ENCODE measurements at regions not wholly inside any gene's neighbourhood (a gene's known extent, or its start where the extent isn't known, plus 50 kb on each side); places are given as distances from the start of the nearest gene placed in this dataset.
A peak's percentile ranks its signal among the peaks of the same experiment; 100 is the strongest.
"Not testable (repeated sequence)": the region's sequence is repeated elsewhere in the genome, so short reads cannot be mapped to it uniquely, and the experiment has no call there.

DNA sequence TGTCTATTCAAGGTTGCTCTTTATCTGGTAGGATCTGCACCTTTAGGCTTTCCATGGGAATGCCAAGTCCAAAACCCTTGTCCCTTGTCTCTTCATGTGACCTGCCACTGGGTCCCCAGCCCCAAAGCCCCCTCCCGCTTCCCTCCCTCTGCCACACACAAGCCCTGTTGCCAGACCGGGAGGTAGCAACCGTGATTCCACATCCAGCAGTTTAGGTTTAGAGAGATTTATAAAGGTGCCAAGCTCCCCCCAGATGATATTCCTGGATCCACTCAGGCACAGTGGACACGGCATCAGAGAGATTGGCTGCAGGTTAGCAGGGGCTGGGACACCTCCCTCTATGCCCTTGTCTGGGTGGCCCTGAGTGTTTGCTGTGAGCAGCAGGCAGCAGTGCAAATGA lies 504.7 kb downstream of the CCDC171 start:
- no peak for DNase-seq (ENCODE audit: low read depth)

DNA sequence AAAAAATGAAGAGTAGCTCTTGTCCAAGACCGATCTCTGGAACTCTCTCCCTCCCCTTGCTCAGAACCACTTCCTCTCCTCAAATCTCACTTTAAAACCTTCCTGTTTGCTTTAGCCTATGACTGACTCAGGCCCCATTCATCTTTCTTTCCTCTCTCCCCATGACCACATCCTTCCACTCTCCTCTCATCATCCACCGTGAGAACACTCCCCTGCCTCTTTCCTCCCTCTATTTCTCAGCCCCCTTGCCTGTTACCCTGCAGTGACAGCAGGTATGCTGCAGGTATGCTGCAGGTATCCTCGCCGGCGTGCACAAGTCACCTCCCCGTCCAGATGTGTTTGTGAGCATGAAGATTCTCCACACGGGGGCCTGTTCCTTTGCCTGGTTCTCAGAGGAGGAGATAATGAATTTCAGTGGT lies 505.3 kb downstream of the CCDC171 start:
- DNase-seq (ENCODE audit: low read depth): peak; percentile 48

DNA sequence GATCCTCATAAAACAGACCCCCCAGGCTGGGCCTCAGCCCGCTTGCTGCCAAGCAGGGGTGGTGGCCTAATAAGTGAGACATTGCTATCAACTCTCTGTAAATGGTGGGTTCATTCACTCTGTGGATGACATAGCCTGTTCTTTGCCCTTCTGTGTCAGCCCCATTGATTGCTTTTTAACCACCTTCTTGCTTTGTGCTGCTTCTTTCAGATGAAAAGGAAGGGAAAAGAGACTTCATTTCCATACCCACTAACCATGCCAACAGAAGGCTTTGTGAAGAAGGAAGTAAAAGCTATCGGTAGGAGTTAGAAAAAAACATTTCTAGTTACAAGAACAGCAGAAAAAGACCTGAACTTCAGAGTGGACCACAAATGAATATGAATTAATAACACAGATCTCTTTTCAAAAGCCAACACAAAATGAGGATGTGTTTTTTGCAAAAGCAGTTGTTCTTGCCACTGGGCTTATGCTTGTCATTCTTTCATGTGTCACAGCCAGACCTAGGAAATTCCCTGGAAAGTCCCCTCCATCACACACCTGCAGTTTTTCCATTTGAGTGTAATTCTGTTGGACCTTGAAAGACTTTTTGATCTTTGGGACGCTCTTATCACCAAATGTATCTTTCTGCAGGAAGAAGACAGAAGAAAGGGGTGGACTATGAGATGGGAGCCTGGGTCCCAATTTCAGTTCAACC lies 507.7 kb downstream of the CCDC171 start:
- no peak for DNase-seq (ENCODE audit: low read depth)

DNA sequence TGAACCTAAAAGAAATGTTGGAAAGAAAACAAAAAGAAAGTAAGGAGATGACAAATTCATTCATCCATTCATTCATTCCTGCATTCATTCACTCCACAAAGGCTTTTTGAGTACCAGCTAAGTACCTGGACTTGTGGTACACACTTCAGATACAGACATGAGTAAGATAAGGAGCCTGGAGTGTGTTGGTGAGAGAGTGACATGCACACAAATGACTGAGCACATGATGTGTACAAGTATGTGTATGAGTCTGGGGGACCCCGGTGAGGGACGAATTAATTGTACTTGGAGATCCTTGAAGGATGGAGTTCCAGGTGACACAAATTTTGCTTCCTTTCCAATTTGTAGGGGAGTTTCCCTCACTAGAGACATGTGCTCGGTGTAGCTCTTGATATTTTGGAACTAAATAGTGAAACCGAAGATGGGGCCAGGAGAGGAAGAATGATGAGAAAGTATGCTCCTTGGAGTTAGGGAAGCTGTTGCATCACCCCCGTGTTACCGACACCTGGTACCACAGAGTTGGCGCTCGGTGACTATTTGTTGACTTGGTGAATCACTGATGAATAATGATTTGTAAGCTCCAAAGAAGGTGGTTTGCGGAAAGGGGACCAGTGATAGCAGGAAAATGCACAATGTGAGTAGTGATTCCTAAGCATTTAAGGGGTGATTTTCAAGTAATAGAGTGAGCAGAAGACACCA lies 509.8 kb downstream of the CCDC171 start:
- DNase-seq (ENCODE audit: low read depth): peak; percentile 31

DNA sequence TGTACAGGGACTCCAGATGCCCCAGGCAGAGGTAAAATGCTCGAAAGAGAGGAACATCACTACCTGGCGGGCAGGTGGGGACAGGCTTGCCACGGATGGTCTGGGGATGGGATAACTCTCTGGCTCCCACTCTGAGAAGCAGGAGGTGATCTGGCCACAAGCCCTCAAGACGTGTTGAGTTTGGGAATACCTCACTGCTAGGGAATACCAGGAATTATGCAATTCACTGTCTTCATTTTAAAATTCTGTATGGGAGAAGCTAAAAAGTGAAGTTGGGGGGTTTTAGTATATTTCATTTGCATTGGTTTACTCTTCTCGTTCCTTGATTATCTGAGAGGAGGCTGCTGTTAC lies 510.4 kb downstream of the CCDC171 start:
- no peak for DNase-seq (ENCODE audit: low read depth)

DNA sequence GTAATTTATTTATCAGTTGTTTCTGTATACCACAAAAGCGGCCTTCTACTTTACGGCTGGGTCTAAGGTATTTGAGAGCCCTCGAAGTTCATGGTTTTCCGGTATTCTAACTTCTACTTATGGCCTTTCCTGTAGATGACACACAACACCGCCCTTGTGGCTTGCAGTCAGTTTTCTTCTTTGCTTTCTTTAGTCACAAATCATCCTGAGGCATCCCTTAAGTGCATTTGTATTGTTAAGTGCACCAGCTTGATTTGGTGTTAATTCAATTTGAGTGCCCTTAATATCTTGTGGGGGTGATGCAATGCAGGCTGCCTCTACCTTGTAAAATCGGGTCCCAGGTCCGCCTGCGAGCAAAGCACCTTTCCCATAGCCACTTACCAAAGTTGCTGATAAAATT lies 511.9 kb downstream of the CCDC171 start:
- no peak for DNase-seq (ENCODE audit: low read depth)

DNA sequence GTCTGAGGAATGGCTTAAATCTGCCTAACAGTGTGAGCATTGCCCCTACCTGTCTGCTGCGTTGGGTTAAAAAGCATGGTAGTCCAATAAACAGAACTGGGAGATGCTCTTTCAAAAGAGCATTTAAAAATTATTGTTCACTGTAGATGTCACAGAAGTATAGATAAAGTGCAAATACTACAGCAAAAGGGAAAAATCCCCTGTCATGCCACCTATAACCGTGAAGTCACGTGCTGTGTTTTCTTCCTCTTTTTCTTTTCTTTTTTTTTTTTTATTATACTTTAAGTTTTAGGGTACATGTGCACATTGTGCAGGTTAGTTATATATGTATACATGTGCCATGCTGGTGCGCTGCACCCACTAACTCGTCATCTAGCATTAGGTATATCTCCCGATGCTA lies 513.4 kb downstream of the CCDC171 start:
- DNase-seq (ENCODE audit: low read depth): not testable (repeated sequence)

DNA sequence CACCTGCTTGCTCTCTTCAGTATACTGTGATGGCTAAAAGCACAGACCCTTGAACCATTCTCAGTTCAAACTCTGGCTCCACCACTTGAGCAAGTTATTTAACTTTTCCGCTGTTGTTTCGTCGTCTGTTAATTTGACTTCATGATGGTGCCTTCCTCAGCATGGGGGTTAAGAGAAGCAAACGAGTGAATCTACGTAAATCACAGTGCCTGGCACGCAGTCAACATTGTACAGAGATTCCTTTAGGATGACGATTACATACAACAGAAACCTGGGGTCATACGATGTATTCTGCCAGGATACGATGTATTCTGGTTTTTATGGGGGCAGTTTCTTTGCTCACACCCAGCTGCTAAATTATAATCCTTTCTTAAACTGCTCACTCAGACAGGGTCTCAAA lies 515.6 kb downstream of the CCDC171 start:
- DNase-seq (ENCODE audit: low read depth): no peak

DNA sequence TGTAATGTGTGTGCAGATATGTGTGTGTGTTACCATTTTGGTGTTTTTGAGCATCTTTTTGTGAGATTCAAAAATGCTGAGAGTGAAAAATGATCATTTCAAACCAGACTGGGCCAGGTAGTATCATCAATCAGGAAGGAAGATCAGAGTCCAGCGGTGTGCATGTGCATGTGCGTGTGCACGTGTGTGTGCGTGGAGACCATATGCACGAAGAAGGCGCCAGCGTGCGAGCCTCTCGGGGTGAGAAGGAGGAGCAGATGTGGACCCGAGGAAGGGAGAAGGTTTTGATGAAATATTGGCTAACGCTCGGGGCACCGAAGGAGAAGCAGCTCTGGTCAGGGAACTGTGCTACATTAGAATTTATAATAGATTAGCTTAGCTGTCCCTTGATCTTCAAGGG lies 516.4 kb downstream of the CCDC171 start:
- DNase-seq (ENCODE audit: low read depth): no peak

DNA sequence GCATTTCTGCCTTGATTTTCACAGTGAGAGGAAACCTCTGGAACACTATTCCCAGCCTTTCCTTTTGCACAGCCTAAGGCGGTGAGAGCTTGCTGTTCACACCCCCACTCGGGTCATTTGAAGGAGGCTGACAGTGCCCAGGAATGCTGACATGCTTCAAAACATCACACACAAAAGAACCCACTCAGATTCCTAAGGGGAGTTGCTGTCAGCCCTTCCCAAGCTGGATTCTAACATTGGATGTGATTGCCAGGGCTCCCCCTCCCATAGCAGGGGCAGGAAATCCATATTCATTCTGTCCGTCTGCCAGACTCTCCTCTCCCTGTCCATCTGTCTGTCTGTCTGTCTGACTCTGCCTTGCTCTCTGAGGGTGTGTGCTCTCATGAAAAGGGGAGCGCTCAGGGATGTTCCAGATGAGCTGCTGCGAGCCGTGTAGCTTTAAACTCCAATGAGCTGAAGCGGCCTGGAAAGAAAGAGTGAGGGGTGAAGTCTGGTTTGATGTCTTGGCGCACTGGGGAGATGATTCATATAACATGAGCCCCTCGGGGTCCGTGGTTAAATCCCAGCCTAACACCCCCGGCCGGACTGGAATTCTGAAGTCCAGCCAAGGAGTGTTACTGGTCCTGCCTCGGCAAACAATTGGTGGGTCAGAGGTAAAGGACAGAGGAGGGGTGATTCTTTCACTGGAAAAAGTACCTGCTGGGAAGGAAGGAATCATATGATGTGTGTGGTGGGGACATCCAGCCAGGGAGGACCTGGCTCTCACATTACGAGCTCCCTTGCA lies 517.0 kb downstream of the CCDC171 start:
- no peak for DNase-seq (ENCODE audit: low read depth)

DNA sequence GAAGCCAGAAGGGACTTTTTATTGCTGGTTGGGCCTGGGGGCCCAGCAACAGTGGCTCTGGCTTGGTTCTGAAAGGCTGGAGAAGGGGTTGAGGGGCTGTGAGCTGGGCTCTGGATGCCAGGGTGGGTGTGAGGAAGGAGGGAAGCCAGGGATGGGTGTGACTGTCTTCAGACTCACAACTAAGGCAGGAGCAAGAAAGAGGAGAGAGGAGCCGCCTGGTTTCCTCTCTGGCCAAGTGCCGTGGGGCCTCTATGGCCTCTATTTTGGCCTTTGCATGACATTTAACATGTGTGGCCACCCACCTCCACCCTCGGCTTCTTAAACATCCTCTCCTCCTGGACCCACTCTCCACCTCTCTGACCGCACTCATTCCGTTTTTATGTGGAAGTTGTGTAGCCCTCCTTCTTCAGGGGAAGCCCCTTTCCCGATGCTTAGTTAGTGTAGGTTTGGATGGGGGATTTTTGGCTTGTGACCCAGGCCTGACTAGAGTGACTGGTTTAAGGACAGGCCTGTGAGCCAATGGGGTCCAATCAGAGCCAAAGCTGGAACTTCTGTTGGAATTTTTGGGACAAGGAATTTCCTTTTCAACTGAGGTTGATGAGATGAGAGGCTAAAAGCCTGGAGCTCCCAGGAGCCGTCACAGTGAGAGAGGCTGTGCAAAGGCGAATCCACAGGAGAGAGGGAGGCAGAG lies 517.8 kb downstream of the CCDC171 start:
- no peak for DNase-seq (ENCODE audit: low read depth)

DNA sequence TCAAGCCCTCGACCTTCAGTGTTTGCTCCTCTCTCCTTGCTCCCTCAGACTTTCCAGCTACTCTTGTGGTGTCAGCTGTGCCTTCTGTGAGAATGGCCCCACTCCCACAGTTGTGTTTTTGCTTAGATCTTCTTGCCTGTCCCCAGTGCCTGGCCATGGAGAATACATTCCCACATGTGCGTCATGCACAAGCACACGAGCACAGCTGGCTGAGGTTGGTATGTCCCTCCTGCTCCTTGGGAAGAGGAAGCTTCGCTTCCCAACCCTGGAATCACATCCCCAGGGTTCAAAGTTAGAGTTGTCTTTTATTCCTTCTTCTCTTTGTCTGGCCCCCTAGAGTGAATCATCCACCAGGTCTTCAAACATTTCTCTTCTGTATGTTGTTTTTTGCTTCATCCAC lies 518.6 kb downstream of the CCDC171 start:
- DNase-seq (ENCODE audit: low read depth): no peak

DNA sequence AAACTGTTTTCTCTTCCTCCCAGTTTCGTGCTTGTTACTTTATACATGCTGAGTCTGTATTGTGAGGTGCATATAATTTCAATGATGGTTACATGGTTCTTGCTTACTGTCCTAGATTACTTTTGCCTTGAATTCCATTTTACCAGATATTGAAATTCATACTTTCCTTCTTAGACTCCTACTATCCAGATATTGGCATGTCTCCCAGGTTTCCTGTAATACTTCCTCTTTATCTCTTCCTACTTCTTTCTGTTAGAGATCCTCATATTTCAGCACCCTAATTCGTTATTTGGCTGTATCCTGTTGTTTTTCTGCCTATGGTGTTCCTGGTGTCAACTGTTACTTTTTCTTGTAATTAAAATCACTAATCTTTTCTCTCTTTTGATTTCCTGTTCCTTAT lies 522.1 kb downstream of the CCDC171 start:
- peak; percentile 31 for DNase-seq (ENCODE audit: low read depth)

DNA sequence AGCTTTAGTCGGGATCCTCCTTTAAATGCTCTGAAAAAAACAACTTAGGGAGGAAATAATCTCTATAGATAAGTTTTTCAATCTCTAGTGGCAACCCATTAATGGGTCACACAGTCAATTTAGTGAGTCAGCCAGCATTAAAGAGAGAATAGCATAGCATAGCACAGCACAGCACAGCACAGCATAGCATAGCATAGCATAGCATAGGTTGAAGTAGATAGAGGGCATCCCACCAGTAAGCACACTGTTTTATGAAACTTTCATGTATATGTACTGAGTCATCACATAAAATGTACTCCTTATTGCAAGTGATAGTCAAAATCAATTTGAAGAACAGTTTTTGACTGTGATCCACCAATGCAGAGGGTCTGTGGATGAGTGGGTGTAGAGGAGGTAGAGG lies 522.9 kb downstream of the CCDC171 start:
- no peak for DNase-seq (ENCODE audit: low read depth)

DNA sequence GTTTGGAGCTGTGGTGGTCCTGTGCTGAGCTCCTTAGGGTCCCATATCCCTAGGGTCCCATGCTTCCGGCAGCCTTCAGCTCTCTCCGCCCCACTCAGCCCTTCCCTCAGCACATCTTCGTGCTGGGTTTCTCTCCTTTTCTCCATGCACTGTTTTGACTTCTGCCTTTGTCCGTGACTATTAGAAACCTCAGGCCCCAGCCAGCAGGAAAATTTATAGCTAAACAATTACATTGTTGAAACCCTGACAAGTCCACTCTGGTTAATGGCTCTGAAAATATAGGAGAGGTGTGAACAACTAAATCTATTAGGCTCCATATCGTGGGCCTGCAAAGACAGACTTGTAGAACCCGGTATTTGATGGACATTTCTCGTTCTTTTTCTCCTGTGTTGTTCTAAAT lies 523.7 kb downstream of the CCDC171 start:
- DNase-seq (ENCODE audit: low read depth): no peak

DNA sequence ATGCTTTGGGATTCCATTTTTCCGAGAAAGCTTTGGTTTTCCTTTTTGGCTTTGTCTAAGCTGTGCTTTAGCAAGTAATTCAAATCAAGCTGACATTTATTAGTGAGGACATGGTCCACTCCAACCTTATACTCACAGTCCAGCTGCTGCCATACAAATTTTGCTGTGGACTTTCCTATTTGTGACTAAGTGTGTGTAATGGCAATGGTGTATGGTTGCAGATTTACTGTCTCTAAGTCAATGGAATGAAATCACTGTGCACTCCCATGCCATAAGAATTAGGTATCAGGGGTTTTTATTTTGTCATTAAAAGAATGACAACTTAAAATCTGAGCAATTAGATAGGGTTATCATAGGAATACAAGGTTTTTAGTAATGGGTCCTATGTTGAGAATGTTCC lies 530.0 kb downstream of the CCDC171 start:
- no peak for DNase-seq (ENCODE audit: low read depth)

DNA sequence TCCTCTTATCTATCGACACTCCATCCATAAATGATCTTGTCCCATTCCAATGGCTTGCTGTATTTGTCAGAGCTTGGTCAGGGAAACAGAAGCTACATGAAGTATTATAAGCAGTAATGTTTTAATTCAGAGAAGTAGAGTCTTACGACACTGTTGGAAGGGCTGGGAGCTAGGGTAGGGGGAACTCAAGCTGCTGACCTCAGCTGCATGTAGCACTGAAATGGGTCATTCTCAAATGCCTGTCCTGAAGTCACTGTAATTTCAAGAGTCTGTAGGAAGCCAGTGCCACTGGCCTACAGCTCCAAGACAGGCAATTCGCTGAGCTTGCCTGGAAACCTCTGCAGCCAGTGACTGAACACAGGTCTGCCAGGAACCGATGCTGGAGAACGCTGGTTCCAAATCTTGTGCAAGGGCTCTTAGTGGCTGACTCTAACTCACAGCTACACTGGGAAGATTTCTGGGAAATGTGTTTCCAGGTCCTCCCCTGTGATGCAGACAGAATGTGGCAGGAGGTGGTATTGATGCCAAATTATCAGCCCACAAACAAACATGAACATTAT lies 532.4 kb downstream of the CCDC171 start:
- DNase-seq (ENCODE audit: low read depth): peak; percentile 31

DNA sequence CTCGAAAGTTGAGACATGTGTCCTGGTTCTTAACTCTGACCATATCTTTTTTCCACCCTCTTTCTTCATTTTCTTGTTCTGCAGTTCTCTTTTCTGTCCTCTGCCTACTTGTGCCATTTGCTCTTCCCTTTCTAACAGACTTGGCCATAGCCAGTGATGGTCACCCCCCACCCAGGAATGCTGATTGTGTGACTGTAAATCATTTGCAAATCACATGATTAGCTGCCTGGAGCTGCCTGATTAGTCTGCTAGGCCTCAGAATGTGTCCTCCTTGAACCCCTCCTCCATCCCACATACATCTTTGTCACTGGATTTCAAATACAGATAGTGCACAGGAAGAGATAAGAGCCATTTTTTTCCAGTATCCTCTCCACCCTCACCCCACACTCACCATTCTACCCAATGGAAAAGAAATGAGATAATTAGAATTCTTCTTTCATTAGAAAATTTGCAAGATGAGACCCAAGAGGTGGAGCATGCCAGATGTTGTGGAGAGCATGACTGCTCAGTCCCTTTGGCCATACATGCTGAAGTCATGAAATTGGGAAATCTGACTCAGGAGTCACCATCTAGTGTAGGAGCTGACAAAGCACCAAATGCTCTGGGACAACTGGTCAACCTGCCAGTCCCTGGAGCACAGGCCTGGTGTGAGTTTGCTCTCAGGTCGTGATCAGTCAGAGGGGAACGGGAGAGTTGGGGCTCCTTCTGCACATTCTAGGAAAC lies 538.2 kb downstream of the CCDC171 start:
- no peak for DNase-seq (ENCODE audit: low read depth)

DNA sequence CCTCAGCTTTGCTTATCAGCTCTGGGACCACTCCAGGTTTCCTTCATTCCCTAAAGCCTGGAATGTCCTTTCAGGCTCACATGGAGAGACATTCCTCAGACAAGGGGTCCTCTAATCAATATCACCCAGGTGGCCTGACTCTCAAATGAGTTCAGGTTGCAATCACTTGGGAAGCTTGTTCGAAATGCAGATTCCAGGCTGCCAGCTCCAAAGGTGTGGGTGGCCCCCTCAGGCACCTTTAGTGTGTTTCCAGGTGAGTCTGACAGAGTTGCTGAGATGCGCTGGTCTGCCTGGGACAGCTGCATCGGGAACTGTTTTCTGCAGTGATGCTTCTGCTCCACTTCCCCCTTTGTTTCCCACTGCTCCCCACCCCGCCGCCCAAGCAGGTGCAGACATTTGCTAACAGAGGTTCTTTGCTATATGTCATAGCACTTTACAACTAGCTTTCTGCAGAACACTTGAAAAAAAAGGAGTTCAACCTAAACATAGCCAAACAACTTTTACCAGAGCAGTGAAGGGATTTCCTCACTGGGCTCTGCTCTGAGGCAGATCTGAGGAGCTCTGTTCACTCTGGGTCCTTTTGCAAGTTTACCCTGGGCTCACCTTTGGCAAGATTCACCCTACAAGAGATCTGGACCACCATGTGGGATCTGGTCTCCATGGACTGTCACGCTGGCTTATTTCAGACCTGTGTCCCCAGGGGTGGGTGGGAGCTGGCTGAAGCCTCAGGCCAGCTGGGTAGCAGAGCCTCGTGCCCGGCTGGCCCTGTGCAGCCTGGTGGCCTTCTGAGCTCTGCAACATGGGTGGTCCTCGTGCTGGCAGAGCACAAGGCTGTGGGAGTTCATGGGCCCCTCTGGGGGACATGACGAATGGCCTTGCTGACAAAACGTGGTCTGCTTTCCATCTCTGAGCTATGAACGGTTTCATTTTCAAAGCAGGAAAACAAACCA lies 539.6 kb downstream of the CCDC171 start:
- DNase-seq (ENCODE audit: low read depth): no peak

DNA sequence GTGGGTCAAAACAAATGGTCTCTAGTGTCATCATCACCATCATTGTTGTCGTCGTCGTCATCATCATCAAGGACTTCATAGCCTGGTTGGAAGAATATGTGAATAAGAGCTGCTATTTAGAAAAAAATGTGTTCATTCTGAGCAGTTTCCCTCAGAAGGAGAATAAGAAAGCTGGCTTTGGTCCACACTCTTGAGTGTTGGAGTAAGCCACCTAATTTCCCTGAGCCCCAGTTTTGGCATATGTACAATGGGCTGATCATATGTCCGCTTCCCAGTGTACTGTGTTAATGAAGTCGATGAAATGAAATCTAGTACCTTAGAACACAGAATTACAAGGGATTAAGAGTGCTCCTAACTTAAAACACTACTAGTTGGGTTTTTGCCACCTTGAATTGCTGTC lies 545.5 kb downstream of the CCDC171 start:
- no peak for DNase-seq (ENCODE audit: low read depth)
